ENCODE measurements at regions not wholly inside any gene's neighbourhood (a gene's known extent, or its start where the extent isn't known, plus 50 kb on each side); places are given as distances from the start of the nearest gene placed in this dataset.

GRCh38 chr17:77897741-77898301 lies 60.7 kb upstream of the TNRC6C start:
- Mint-ChIP-seq H3K9me3 (no peaks in the 10 kb centered on the region), H3K27ac (no peak overlapping the region), H3K27me3 (no peaks in the 10 kb centered on the region)

GRCh38 chr17:77898521-77899434 lies 59.7 kb upstream of the TNRC6C start:
- Mint-ChIP-seq H3K9me3 (no peaks in the 10 kb centered on the region), H3K4me1 (ENCODE audit: low read depth) (peaks cover 8% of the 10 kb centered on the region), H3K4me3 (no peak overlapping the region), H3K27ac (no peak overlapping the region), H3K36me3 (ENCODE audit: low read depth) (no peaks in the 10 kb centered on the region), H3K27me3 (no peaks in the 10 kb centered on the region)
- DNase-seq: no peak

More at GRCh38 chr17:77897741-77898301, 60.7 kb upstream of the TNRC6C start:
- Mint-ChIP-seq H3K4me1 (ENCODE audit: low read depth) (peaks cover 16% of the 10 kb centered on the region), H3K36me3 (ENCODE audit: low read depth) (no peaks in the 10 kb centered on the region), H3K4me3 (no peak overlapping the region)
- no peak for DNase-seq

- peaks cover 5% of the 10 kb centered on the region for H3K4me1 Mint-ChIP-seq (ENCODE audit: low read depth)
- no peak for DNase-seq
- H3K4me3 Mint-ChIP-seq: no peak overlapping the region
- H3K9me3 Mint-ChIP-seq: no peaks in the 10 kb centered on the region
- H3K36me3 Mint-ChIP-seq (ENCODE audit: low read depth): no peaks in the 10 kb centered on the region
- no peaks in the 10 kb centered on the region for H3K27me3 Mint-ChIP-seq
- no peak overlapping the region for H3K27ac Mint-ChIP-seq
These were observed 59.0 kb upstream of the TNRC6C start for GRCh38 chr17:77899498-77899897.

- Mint-ChIP-seq H3K4me1 (ENCODE audit: low read depth) (peaks cover 5% of the 10 kb centered on the region), H3K36me3 (ENCODE audit: low read depth) (no peaks in the 10 kb centered on the region), H3K27ac (no peak overlapping the region), H3K4me3 (no peak overlapping the region), H3K27me3 (no peaks in the 10 kb centered on the region), H3K9me3 (no peaks in the 10 kb centered on the region)
- DNase-seq: no peak
These were observed 57.0 kb upstream of the TNRC6C start for GRCh38 chr17:77901481-77901880.

GRCh38 chr17:77905266-77905665 lies 53.2 kb upstream of the TNRC6C start:
- H3K9me3 Mint-ChIP-seq: no peaks in the 10 kb centered on the region
- H3K4me3 Mint-ChIP-seq: no peak overlapping the region
- H3K4me1 Mint-ChIP-seq (ENCODE audit: low read depth): no peaks in the 10 kb centered on the region
- H3K36me3 Mint-ChIP-seq (ENCODE audit: low read depth): no peaks in the 10 kb centered on the region
- no peak for DNase-seq
- no peaks in the 10 kb centered on the region for H3K27me3 Mint-ChIP-seq
- no peak overlapping the region for H3K27ac Mint-ChIP-seq

- Mint-ChIP-seq H3K27ac (no peak overlapping the region), H3K4me1 (ENCODE audit: low read depth) (no peaks in the 10 kb centered on the region), H3K4me3 (no peak overlapping the region)
These were observed 52.7 kb upstream of the TNRC6C start for GRCh38 chr17:77905766-77906165.

GRCh38 chr17:77906377-77906871 lies 52.1 kb upstream of the TNRC6C start:
- Mint-ChIP-seq H3K4me1 (ENCODE audit: low read depth) (no peaks in the 10 kb centered on the region), H3K4me3 (no peak overlapping the region), H3K27me3 (no peaks in the 10 kb centered on the region), H3K36me3 (ENCODE audit: low read depth) (no peaks in the 10 kb centered on the region), H3K9me3 (no peaks in the 10 kb centered on the region), H3K27ac (no peak overlapping the region)
- DNase-seq: no peak

More at GRCh38 chr17:77905766-77906165, 52.7 kb upstream of the TNRC6C start:
- Mint-ChIP-seq H3K9me3 (no peaks in the 10 kb centered on the region), H3K36me3 (ENCODE audit: low read depth) (no peaks in the 10 kb centered on the region), H3K27me3 (no peaks in the 10 kb centered on the region)
- DNase-seq: no peak

GRCh38 chr17:77907497-77908461 lies 50.7 kb upstream of the TNRC6C start:
- no peak overlapping the region for H3K4me3 Mint-ChIP-seq
- no peak overlapping the region for H3K27ac Mint-ChIP-seq
- no peaks in the 10 kb centered on the region for H3K27me3 Mint-ChIP-seq
- no peak for DNase-seq
- H3K36me3 Mint-ChIP-seq (ENCODE audit: low read depth): no peaks in the 10 kb centered on the region
- no peaks in the 10 kb centered on the region for H3K4me1 Mint-ChIP-seq (ENCODE audit: low read depth)
- no peaks in the 10 kb centered on the region for H3K9me3 Mint-ChIP-seq

- DNase-seq: no peak
- Mint-ChIP-seq H3K36me3 (ENCODE audit: low read depth) (no peaks in the 10 kb centered on the region), H3K9me3 (no peaks in the 10 kb centered on the region), H3K27ac (no peak overlapping the region), H3K4me1 (ENCODE audit: low read depth) (no peaks in the 10 kb centered on the region), H3K27me3 (peaks cover 2% of the 10 kb centered on the region), H3K4me3 (no peak overlapping the region)
These were observed 50.0 kb upstream of the TNRC6C start for GRCh38 chr17:77908501-77908900.

Measured in activated T-cell treated with anti-CD3 and anti-CD28 coated beads, Interleukin-2, amount 50 U/mL, for 24 hours (primary cell).